DOHH2 (cell line): ENCODE measurements at regions not wholly inside any gene's neighbourhood (a gene's known extent, or its start where the extent isn't known, plus 50 kb on each side); places are given as distances from the start of the nearest gene placed in this dataset.

ENCODE experiments used
- H3F3A ChIP-seq: fragments of 200-600 bp; sonication (generic), shearing (Covaris generic); 2 replicates; pipeline ENCODE4 v1.6.0; 2016; ENCODE audit warnings: antibody characterized with exemption, mild to moderate bottlenecking; ENCODE audit not compliant: control insufficient read depth, insufficient read depth
- H3K27ac ChIP-seq: fragments of 200-600 bp; sonication (generic); 2 replicates; pipeline ENCODE4 v1.5.1; 2014; ENCODE audit warnings: low read depth, mild to moderate bottlenecking, low read length, moderate library complexity
- H3K27me3 ChIP-seq: fragments of 200-600 bp; sonication (generic); 2 replicates; pipeline ENCODE4 v1.6.1; 2014; ENCODE audit warnings: mild to moderate bottlenecking, low read length, mixed read lengths; ENCODE audit not compliant: control insufficient read depth
- H3K36me3 ChIP-seq: fragments of 200-600 bp; sonication (generic); 2 replicates; pipeline ENCODE4 v1.6.1; 2014; ENCODE audit warnings: mild to moderate bottlenecking, low read length, moderate library complexity, mixed read lengths; ENCODE audit not compliant: control insufficient read depth
- H3K4me1 ChIP-seq: fragments of 200-600 bp; sonication (generic); 2 replicates; pipeline ENCODE4 v1.6.1; 2014; ENCODE audit warnings: mild to moderate bottlenecking, low read length, mixed read lengths; ENCODE audit not compliant: control insufficient read depth
- H3K4me2 ChIP-seq: fragments of 200-600 bp; sonication (generic); 2 replicates; pipeline ENCODE4 v1.6.0; 2014; ENCODE audit warnings: mild to moderate bottlenecking, low read length, moderate library complexity
- H3K4me3 ChIP-seq: fragments of 200-600 bp; sonication (generic); 2 replicates; pipeline ENCODE4 v1.5.1; 2014; ENCODE audit warnings: mild to moderate bottlenecking, low read length, mixed read lengths
- H3K79me2 ChIP-seq: fragments of 200-600 bp; sonication (generic); 2 replicates; pipeline ENCODE4 v1.6.1; 2014; ENCODE audit warnings: mild to moderate bottlenecking, low read length, mixed read lengths; ENCODE audit not compliant: control insufficient read depth
- H3K9me2 ChIP-seq: fragments of 200-600 bp; sonication (generic); replicated peaks from 2 replicates; pipeline ENCODE4 v1.6.1; 2014; ENCODE audit warnings: mild to moderate bottlenecking, low read length, mixed read lengths; ENCODE audit not compliant: control insufficient read depth
- H3K9me3 ChIP-seq: fragments of 200-600 bp; sonication (generic); 2 replicates; pipeline ENCODE4 v1.6.1; 2014; ENCODE audit warnings: antibody characterized with exemption, low read length, mixed read lengths; ENCODE audit not compliant: control insufficient read depth, insufficient read depth
- H4K20me1 ChIP-seq: fragments of 200-600 bp; sonication (generic); 2 replicates; pipeline ENCODE4 v1.6.0; 2014; ENCODE audit warnings: low read depth, mild to moderate bottlenecking, antibody characterized with exemption, low read length, moderate library complexity; ENCODE audit not compliant: control insufficient read depth, insufficient read depth
- EZH2phosphoT487 ChIP-seq: fragments of 200-600 bp; sonication (generic); IDR thresholded peaks from 2 replicates; pipeline ENCODE4 v1.6.1; 2017; ENCODE audit warnings: borderline replicate concordance, mild to moderate bottlenecking, antibody characterized with exemption, low read length, moderate library complexity, mixed read lengths
- TF ChIP-seq, protein P1 (sequence below): fragments of 200-600 bp; sonication (generic); IDR thresholded peaks from one replicate; pipeline ENCODE4 v1.5.1; 2014; ENCODE audit warnings: antibody characterized with exemption, mild to moderate bottlenecking, low read depth, low read length; ENCODE audit not compliant: poor library complexity, severe bottlenecking

DNA sequence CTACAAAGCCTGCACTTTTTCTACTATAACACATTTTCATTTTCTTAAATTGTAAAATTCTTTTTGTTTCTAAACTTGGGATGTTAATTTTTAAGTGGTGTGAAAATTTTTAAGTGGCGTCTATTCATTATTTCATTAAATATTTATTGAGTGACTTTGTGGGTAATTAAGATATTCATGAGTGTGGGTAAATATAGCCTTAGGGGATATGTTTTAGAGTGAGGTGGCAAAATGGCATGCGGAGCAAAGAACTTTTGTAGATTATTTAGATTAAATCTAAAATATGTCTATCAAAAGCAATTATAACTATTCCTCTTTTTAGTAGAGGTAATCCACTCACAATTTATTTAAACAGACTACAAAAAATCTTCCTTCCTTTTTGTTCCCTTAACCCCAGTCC is 188.4 kb downstream of the PCSK1 start:
- Histone ChIP-seq H3K27me3 (no peaks in the 10 kb centered on the region), H3K79me2 (no peaks in the 10 kb centered on the region), H3K9me2 (no peaks in the 10 kb centered on the region), H3K4me1 (no peaks in the 10 kb centered on the region), H4K20me1 (no peaks in the 10 kb centered on the region), H3K9me3 (no peaks in the 10 kb centered on the region), H3F3A (no peaks in the 10 kb centered on the region), H3K27ac (no peak overlapping the region), H3K36me3 (no peaks in the 10 kb centered on the region), H3K4me2 (no peak overlapping the region), H3K4me3 (no peak overlapping the region)
- TF ChIP-seq EZH2phosphoT487 = no peak
- TF ChIP-seq, protein P1, sequence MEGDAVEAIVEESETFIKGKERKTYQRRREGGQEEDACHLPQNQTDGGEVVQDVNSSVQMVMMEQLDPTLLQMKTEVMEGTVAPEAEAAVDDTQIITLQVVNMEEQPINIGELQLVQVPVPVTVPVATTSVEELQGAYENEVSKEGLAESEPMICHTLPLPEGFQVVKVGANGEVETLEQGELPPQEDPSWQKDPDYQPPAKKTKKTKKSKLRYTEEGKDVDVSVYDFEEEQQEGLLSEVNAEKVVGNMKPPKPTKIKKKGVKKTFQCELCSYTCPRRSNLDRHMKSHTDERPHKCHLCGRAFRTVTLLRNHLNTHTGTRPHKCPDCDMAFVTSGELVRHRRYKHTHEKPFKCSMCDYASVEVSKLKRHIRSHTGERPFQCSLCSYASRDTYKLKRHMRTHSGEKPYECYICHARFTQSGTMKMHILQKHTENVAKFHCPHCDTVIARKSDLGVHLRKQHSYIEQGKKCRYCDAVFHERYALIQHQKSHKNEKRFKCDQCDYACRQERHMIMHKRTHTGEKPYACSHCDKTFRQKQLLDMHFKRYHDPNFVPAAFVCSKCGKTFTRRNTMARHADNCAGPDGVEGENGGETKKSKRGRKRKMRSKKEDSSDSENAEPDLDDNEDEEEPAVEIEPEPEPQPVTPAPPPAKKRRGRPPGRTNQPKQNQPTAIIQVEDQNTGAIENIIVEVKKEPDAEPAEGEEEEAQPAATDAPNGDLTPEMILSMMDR = no peak

DNA sequence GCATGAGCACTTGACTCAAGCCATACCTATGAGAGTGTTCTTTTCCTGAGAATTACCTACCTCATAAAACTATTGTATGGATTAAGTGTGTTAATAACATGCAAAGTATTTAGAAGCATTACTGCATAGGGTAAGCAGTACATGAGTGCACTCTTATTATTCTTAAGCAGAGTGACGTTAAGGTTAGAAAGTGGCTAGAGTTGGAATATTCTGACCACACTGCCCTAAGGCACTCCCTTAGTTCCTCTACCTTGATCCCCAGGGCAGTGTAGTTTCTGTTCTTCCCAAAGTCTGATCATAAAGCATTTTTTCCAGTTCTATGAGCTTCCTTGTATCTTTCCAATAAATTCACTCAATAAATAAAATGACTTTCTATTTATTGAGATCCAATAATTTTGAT is 189.2 kb downstream of the PCSK1 start:
- no peak overlapping the region for H3K4me2 ChIP-seq

DNA sequence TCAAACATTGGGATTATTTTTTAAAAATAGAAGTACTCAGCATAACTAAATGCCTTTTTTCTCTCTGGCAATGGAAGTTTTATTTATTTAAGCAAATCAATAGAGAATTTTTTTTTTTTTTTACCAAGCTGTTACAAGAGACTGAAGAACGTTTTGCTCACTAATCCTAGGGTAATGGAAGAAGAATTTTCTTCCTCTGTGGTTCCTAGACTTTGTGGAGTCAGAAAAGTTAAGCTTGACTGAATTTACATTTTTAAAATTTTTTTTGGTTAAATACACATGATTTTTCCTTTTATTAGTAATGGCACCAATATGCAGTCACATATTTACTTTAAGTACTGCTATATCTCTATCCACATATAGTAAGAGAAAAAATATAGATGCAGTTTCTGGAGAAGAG is 189.8 kb downstream of the PCSK1 start:
- Histone ChIP-seq H3K27me3 (no peaks in the 10 kb centered on the region), H3K36me3 (no peaks in the 10 kb centered on the region), H3K27ac (no peak overlapping the region), H3K9me2 (no peaks in the 10 kb centered on the region), H4K20me1 (no peaks in the 10 kb centered on the region), H3K4me1 (no peaks in the 10 kb centered on the region), H3F3A (no peaks in the 10 kb centered on the region), H3K79me2 (no peaks in the 10 kb centered on the region), H3K4me2 (no peak overlapping the region), H3K9me3 (no peaks in the 10 kb centered on the region), H3K4me3 (no peak overlapping the region)
- TF ChIP-seq EZH2phosphoT487 = no peak
- TF ChIP-seq, protein P1 = no peak

More for the DNA sequence above, 189.2 kb downstream of the PCSK1 start:
- no peak for TF ChIP-seq EZH2phosphoT487
- TF ChIP-seq, protein P1 = no peak
- Histone ChIP-seq H3K36me3 (no peaks in the 10 kb centered on the region), H3K27ac (no peak overlapping the region), H3K4me3 (no peak overlapping the region), H3F3A (no peaks in the 10 kb centered on the region), H4K20me1 (no peaks in the 10 kb centered on the region), H3K9me2 (no peaks in the 10 kb centered on the region), H3K79me2 (no peaks in the 10 kb centered on the region), H3K4me1 (no peaks in the 10 kb centered on the region), H3K27me3 (no peaks in the 10 kb centered on the region), H3K9me3 (no peaks in the 10 kb centered on the region)

DNA sequence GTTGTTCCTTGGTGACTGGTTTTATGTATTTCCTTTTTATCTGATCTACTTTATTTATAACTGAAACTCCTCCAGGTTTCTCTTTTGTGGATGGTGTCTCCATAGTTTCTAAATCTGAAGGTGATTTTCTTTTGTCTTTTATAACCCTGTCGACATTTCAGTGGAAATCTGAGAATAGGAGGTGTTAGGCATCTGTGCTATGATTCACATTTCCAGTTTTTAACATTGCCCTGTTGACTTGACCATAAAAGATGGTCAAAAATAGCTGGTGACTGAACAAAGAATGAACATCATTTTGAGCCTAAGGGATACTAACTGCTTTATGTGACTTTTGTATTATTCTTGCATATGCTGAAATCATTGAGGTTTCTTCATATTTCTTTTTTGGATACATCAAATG is 190.5 kb downstream of the PCSK1 start:
- Histone ChIP-seq H3K4me2 (no peak overlapping the region), H3K9me2 (no peaks in the 10 kb centered on the region), H3K4me3 (no peak overlapping the region), H3K27ac (no peak overlapping the region), H3K27me3 (no peaks in the 10 kb centered on the region), H3K79me2 (no peaks in the 10 kb centered on the region), H3K9me3 (no peaks in the 10 kb centered on the region), H3K36me3 (no peaks in the 10 kb centered on the region), H3F3A (no peaks in the 10 kb centered on the region), H3K4me1 (no peaks in the 10 kb centered on the region), H4K20me1 (no peaks in the 10 kb centered on the region)
- TF ChIP-seq EZH2phosphoT487 = no peak
- TF ChIP-seq, protein P1 = no peak
